Left renal pelvis (tissue), 4 donors: ENCODE measurements at regions not wholly inside any gene's neighbourhood (a gene's known extent, or its start where the extent isn't known, plus 50 kb on each side); places are given as distances from the start of the nearest gene placed in this dataset.
"Not testable (repeated sequence)": the region's sequence is repeated elsewhere in the genome, so short reads cannot be mapped to it uniquely, and the experiment has no call there.

Experiments
- DNase-seq, 4 donors: peaks; one replicate each; pipeline ENCODE4 v3.0.0-alpha.2; 2013; ENCODE audit warnings: low read depth in 4 of 4, low spot score in 3 of 4

DNA sequence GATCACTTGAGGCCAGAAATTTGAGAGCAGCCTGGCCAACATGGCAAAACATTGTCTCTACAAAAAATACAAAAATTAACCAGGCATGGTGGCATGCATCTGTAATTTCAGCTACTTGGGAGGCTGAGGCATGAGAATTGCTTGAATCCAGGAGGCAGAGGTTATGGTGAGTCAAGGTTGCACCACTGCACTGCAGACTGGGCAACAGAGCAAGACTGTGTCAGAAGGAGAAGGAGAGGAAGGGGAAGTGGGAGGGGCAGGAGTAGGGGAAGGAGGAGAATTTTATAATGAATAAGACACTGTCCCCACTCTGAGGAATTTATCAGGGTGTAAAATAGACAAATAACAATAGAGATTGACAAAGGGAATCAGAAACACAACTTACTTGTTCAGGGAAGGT, 440.6 kb upstream of the DYNLRB2 start:
- DNase-seq = no peak

DNA sequence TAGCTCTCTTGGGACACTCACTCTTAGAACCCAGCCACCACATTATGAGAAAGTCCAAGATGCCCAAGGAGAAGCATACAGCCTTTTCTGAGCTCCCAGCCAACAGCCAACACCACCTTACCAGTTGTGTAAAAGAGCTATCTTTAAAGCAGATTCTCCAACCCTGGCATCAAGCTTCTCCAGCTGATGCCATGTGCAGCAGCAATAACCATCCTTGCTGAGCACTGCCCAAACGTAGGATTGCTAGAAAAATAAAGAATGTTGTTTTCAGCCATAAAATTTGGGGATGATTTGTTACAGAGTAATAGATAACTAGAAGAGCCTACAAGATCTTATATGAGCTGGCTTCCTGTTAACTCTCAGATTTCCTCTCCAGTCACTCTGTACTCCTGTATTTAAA, 443.7 kb upstream of the DYNLRB2 start:
- DNase-seq = no peak

DNA sequence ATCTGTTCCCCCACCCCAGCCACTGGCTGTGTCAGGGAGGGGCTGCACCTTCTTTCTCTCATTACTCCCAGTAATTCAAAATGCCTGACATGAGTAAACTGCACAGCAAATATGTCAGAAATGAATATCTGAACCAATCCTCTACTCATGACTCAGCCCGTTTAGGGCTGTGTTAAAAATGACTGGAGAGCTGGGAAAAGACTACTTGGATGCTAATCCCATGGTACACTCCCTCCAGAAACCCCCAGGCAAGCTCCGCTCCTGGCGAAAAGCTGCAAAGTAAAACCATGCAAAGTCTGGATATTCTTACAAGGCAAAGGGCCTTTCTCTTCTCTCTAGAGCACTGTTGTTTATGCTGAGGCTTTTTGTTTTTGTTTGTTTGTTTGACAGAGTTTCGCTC, 448.1 kb upstream of the DYNLRB2 start:
- no peak for DNase-seq

DNA sequence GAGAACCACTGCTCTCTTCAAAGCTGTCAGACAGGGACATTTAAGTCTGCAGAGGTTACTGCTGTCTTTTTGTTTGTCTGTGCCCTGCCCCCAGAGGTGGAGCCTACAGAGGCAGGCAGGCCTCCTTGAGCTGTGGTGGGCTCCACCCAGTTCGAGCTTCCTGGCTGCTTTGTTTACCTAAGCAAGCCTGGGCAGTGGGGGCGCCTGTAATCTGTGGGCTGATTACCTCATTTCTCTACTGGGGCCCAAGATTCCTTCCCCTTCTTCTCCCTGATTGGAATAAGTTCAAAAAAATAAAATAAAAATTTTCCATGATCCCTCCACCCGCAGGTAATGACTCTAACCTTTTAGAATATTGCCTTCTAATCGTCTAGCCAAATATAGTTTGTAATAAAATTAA, 449.3 kb upstream of the DYNLRB2 start:
- not testable (repeated sequence) for DNase-seq

DNA sequence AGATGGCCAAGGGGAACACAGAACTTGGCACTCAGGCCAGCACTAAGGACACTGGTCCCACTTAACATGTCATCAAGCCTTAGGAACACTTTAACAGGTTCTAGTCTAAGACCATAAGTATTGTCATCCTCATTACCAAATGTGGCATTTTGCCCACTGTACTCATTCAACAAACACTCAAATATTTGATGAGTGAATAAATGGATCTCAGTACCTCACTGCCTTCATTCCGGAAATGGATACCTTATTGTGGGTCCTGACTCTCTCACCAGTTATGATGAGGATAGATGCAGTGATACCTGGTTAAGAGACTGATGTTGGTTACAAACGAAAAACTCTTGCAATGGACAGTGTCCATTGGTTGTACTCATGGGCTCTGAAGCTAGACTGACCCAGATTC, 455.2 kb upstream of the DYNLRB2 start:
- DNase-seq = no peak

DNA sequence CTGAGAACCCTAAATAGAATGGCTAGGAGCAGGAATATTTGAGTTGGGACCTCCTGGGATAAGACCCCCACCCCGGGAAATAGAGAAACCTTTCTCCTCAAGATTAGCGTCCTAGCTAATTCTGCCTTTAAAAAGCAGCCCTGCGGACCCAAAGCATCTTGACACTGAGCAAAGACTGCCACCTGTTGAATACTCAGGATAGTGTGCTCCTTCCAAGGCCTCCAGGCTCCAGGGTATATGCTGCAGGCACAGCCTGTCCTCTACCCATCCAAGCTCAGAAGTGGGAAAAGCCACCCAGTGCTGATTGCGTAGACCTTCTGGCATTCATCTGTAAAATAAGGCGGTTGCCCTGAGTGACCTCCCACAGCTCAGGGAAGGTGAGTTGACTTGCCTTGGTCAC, 456.2 kb upstream of the DYNLRB2 start:
- DNase-seq = peak; percentile 39 to 60 (median 53)

DNA sequence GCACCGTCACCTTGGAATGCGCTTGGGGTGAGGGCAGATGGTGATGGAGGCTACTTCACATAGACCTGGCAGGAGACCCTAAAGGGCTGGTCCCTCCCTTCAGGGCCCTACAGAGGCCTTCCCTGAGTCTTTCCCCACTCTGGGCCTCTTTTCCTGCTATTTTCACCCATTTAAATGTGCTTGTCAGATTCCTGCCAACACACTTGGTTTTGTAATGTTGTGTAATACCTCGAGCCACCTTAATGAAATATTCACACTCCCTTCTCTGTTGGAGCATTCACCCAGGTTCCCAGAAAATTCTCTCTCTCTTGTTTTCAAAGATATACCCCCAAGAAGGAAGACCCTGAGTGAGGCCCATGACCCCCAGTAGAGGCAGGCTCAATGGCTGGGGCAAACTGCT, 456.6 kb upstream of the DYNLRB2 start:
- DNase-seq = no peak

DNA sequence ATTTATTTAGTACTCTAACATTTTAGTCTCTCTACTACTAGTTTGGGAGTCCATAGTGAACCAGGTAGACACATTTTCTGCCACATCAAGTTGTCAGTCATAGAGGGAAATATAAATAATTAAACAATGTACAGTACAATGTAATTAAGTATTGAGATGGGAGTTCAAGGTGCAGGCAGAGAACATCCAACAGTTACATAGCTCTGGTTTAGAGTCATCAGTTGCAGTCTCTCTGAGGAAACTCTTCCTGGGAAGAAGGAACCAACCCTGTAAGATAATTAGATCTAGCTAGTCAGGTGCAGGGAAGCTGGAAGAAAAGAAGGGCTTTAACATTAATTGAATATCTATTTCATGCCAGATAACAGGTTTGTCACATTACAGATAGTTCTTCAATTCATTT, 457.9 kb upstream of the DYNLRB2 start:
- DNase-seq = no peak

DNA sequence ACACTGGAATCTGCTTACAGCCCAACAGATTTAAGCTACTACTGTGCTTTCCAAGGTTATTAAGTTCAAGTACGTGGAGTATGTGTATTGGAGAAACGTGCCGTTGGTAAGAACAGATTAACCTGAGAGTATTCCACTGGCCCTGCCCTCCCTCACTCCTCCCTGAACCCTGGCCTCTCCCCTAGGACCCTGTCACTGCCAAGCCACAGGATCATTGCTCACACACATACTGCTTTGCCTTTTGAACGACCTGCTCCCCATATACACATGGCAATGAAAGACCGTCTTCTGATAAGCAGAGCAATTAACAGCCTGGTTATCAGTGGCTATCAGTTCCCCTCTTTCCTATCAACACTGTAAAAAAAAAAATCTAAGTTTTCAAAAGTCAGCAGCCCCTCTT, 458.9 kb upstream of the DYNLRB2 start:
- DNase-seq = no peak

DNA sequence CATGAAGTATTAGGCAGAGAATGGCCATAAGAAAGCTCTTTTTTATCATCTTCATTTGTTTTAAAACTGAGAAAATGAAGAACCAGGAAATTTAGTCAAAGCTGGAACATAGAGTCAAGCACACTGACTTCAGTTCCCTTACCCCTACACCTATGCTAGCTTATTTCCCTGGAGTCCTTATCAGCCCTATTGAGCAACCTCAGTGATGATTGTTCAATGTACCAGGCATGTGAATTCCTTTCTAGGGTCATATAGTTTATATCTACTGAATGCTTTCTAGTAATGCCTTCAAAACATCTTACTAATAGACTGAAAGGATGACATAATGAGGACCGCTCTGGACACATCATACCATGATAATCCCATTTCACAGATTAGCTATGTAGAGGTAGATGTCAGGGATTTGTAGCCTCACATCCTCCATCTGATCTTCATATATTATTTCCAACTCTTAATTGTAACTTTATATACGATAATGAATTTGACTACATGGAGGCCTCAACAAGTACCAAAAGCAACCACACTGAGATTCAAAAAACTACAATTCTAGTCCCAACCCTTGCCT, 460.4 kb upstream of the DYNLRB2 start:
- no peak for DNase-seq

DNA sequence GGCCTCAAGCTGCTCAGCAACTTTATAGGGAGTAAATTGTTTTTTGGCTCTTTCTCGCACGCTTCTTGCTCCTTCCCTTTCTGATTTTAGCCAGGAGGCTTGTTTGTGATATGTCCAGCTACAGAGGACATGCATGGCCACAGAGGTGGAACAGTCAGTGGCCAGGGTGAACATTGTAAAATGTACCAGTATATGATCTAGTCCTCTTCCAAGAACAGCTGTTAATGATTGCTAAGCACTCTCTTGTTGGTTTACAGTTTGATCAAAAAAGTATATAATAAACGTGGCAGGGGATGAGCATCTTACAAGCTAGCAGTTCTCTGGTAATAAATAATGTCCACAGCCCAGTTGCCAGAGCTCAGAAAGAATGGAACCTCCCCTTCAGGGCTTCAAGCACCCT, 461.7 kb upstream of the DYNLRB2 start:
- DNase-seq = no peak

DNA sequence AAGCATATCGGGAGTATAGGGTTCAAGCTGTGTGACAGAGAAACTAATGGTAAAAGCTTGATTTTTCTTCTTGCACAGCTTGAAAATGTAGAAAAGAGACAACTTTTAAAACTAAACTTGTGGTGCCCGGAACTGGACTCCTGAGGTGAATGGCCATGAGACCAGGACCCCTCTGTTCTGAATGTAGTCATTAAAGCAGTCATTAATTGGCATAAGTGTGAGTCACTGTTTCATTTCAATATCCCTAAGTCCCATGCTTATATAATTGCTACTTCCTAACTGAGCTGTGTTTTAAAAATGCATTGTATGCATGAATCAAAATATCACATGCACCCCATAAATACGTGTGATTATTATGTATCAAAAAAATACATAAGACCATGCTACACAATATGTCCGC, 463.1 kb upstream of the DYNLRB2 start:
- DNase-seq = no peak

DNA sequence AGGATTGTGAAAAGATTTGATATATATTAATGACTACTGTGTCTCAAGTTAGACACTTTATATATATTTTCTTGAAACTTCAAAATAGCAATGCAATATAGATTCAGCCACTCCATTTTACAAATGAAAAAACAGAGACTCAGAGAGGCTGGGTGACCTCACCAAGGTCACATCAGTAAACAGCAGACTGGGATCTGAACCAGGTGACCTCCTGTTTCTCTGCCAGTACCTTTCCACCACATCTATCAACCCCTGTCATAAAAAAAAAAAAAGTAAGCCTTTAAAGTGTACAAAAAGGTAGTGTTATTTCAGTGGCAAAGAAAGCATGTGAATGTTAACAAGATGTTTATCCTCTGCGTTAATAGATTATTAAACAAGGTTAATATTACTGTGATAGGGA, 466.5 kb upstream of the DYNLRB2 start:
- no peak for DNase-seq

DNA sequence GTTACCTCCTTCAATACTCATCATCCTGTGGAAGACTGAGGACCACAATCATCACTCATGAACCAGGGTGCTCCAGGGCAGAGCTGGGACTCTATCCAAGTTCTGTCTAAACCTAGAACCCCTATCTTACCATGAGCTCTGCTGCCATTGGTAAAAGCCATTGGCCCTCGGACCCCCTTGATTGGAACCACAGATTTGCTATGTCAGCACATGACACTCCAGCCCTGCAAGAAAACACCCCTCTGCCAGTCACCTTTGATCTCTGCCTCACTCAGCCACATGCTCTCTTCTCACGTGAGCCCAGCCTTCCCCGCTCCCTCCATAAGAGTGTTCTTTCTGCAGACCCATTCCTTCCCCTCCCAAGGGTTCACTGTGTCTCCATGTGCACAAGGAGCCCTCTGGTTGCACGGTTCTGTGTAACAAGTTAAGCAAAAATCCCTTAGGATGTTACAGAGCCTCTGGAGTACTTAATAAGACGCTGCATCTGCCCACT, 468.8 kb upstream of the DYNLRB2 start:
- no peak for DNase-seq

DNA sequence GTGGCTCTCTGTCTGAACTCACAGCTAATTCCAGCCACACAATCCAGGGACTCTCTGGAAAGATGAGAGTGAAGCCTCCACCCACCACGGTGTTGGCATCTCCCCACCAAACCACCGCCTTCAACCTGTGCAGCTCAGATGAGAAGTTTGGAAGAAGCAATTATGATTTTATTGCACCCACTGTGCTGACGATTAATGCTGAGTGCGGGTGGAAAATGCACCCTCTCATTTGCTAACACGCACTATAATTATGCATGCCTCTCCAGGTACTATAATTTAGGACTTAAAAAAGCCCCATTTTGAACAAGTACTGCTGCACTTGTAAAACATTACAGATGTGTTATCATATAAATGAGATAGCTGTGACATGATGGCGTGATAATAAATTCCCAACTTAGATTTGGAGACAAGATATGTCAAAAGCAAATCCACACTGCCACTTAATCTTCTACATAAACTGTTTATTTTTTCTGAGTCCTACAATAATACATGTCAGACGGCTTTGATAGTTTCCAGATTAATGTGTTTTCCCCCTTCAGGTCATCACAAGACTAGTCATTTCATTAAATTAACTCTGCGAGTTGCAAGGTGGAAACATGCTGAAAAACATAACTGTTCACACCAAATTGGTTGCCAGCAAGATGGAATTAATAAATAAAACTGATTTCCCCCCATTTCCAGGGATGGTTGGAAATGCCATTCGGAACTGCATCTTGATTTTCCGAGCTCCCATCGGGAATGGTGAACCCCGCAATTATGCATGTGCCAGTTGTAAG, 466.5 kb upstream of the MAF start:
- no peak for DNase-seq

DNA sequence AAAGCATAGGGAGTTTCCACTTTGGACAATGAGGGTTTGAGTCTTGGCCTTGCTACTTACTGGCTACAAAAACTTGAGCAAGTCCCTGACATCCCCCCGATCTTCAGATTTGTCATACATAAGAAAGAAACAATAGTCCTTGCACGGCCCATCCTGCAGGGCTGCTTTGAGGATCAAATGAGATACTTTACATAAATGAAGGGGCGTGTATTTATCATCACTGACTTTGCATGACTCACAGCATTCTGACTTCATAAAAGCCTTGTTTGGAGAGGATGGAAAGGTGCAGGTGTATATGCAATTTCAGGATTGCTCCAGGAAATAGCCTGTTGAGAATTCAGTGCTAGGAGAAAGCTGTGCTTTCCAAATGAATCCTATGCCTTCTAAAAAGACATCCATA, 465.0 kb upstream of the MAF start:
- DNase-seq = no peak

DNA sequence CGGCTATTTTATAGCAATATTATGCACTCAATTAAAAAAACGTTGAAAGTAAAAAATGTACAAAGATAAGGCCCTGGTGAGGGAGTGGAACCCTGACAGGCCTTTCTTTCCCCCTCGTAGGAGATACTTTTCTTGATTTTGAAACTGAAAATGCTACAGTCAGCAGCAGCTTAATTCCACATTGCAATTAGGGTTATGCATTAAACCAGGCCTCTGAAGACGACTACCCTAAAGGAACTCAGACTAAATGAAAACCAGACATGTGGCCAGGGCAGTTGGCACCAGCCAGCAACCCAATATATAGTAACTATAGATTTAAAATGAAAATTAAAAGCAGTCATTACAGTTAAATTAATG, 463.2 kb upstream of the MAF start:
- no peak for DNase-seq

DNA sequence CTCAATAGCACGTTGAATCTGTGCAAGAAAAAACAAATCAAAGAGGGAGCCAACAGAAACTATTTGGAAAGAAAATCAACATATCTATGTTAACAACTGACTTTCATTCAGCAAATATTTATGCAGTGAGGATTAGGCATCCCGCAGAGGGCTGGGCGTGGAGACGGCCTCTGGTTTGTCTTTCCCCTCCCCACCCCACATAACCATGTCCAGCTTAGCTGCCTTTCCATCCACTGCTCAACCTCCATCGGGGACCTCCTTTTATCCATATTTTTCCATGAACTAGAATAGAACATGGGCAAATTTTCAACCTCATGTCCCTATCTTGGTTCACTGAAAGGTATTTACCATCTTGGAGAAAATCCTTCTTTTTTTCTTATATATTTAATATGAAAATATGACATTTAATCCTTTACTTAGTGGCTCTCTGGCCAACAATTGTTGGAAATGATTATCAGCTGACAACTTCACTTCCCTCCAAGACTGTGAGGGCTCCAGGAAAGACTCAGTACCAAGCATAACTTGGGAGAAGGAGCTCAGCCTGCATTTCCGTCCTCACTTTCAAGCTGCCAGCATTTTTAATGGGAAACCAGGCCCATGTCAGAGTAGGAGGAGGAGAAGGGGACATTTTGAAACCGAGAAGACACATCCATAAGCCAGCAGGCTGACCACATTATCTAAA, 462.6 kb upstream of the MAF start:
- no peak for DNase-seq

DNA sequence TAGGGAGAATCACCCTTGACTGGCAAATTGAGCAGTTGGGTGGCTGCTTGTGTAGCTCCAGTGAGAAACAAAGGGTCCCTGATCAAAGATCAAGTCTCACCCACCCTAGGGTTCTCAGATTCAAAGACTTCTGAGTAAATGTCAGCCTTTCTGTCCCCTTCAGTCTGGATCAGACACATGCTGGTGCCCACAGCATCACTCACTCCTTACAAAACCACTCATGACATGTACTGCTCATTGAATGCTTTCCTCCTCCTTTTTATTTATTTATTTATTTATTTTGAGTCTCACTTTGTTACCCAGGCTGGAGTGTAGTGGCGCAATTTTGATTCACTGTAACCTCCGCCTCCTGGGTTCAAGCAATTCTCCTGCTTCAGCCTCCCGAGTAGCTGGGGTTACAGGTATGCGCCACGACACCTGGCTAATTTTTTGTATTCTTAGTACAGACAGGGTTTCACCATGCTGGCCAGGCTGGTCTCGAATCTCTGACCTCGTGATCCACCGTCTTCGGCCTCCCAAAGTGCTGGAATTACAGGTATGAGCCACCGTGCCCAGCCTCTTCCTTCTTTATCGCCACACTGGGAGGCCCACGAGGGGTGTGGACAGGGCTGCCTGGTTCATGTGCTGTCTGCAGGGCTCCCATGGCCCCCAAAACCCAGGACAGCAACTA, 462.0 kb upstream of the MAF start:
- DNase-seq = no peak

DNA sequence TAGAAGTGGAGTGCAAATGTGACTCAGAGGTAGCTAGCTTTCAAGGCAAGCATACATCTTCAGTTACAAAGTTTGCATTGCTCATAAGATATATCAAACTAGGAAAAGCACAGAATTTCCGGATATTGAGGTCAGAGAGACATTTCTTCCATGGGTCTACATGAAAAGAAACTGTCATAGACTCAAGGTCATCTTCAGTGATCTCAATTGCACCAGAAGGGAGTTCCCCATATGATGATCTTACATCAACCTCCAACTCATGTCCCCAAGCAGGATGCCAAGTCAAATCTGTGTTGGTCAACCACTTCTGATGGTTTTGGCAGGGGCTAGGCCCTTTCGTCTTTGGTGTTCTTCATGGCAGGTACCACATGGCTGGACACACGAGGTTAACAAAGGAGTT, 459.9 kb upstream of the MAF start:
- no peak for DNase-seq

DNA sequence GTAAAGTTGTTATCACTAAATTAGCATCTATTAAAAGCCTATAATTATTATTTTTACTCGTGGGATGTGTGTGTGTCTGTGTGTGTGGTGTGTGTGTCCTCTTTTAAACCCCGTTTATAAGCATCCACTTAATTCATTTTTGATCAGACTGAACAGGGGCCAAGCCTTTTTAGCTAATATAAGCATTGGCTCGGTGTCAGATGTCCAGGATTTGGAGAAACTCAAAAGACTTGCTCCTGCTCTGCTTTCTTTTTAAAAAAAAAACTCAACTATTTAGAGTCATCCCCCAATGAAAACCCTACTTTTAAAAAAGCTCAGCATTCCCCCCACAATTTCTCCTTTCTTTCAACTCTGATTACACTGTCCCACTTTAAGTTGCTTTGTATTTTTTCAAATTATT, 459.3 kb upstream of the MAF start:
- no peak for DNase-seq

DNA sequence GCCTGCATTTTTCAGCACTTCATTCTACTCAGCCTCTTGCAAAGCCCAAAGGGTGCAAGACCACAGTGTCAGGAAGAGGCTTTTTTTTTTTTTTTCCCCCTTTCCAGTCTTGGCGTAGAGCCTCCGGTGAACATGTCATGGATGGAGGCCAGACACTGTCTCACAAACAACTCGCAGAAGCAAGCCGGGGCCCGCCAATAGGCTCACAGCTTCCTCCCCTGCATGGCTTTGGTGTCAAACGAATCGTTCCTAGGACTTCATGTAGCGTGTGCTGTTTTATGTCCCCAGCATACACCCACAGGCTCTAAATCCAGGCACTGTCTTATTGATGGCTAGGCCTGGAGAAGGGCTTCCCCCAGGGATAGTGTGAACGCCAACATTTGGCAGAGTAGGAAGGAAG, 457.7 kb upstream of the MAF start:
- peak in 1 of 4 donors; percentile 14 for DNase-seq
